GM12878 (cell line): ENCODE measurements at regions not wholly inside any gene's neighbourhood (a gene's known extent, or its start where the extent isn't known, plus 50 kb on each side); places are given as distances from the start of the nearest gene placed in this dataset.
"Not testable (repeated sequence)": the region's sequence is repeated elsewhere in the genome, so short reads cannot be mapped to it uniquely, and the experiment has no call there.

Source experiments
- ATAC-seq: fragments of 200-7000 bp; cut with Tn5 transposase; 3 replicates; pipeline ENCODE4 v1.9.1; 2020; ENCODE audit warnings: mild to moderate bottlenecking, moderate library complexity
- BruUV-seq: library from RNA; stranded (reverse); fragments of 400-500 nt; replicated peaks from 2 replicates; lab custom pipeline; 2021; lab: Mats Ljungman, UMichigan
- CTCF ChIA-PET: fragments of 300-600 bp; sonication (Branson Sonifier 250); formaldehyde crosslinking; extraction: SDS; loops from one replicate; lab custom pipeline; 2021; ENCODE audit warnings: inconsistent platforms; lab: Yijun Ruan, JAX
- POLR2A ChIA-PET: fragments of 350-600 bp; formaldehyde crosslinking; extraction: SDS; loops from one replicate; lab custom pipeline; 2021; ENCODE audit warnings: inconsistent platforms; lab: Charles Lee
- RAD21 ChIA-PET: fragments of 300-600 bp; sonication (Branson Sonifier 250); formaldehyde crosslinking; loops from one replicate; lab custom pipeline; 2023; ENCODE audit warnings: antibody characterized with exemption; ENCODE audit not compliant: unreplicated experiment; lab: Charles Lee
- SMC1A ChIA-PET: fragments of 300-600 bp; sonication (Branson Sonifier 250); formaldehyde crosslinking; loops from one replicate; lab custom pipeline; 2023; ENCODE audit not compliant: unreplicated experiment, uncharacterized antibody; lab: Charles Lee
- DNase-seq: peaks from one replicate; pipeline ENCODE4 v3.0.0-alpha.2; 2011; ENCODE audit warnings: low read depth, low spot score
- FAIRE-seq: peaks from 3 replicates; lab custom pipeline; 2011; peaks lifted over from hg19 to GRCh38; lab: Jason Lieb, UNC
- H2AFZ ChIP-seq: 2 replicates; pipeline ENCODE4 v1.6.0; 2011; ENCODE audit warnings: low read depth, low read length, control low read depth; ENCODE audit not compliant: control insufficient read depth
- H3K27ac ChIP-seq: 2 replicates; pipeline ENCODE4 v1.5.1; 2011; ENCODE audit warnings: control low read depth; ENCODE audit not compliant: control insufficient read depth, insufficient read depth
- H3K27me3 ChIP-seq, 2 experiments: replicated peaks in 1 of 2; 2 replicates each; pipeline versions ENCODE4 v1.6.0 to v1.6.1; 2011; ENCODE audit warnings: low read length in 1 of 2; ENCODE audit not compliant: control insufficient read depth in 2 of 2, insufficient read depth in 2 of 2
- H3K36me3 ChIP-seq, 2 experiments: 2 replicates each; pipeline ENCODE4 v1.5.1; 2011; ENCODE audit warnings: low read length in 1 of 2; ENCODE audit not compliant: control insufficient read depth in 2 of 2, insufficient read depth in 2 of 2
- H3K4me1 ChIP-seq: 2 replicates; pipeline ENCODE4 v1.6.1; 2011; ENCODE audit warnings: mild to moderate bottlenecking, low read length, moderate library complexity, mixed read lengths; ENCODE audit not compliant: control insufficient read depth, insufficient read depth
- H3K4me2 ChIP-seq: 2 replicates; pipeline ENCODE4 v1.6.0; 2011; ENCODE audit warnings: control low read depth; ENCODE audit not compliant: control insufficient read depth, insufficient read depth
- H3K4me3 ChIP-seq: fragments of 200-600 bp; sonication (generic); 2 replicates; pipeline ENCODE4 v1.5.1; 2016
- H3K79me2 ChIP-seq: 2 replicates; pipeline ENCODE4 v1.6.0; 2011; ENCODE audit warnings: low read length; ENCODE audit not compliant: control insufficient read depth, insufficient read depth
- H3K9ac ChIP-seq: 2 replicates; pipeline ENCODE4 v1.8.0; 2011; ENCODE audit warnings: low read length, control low read depth, mixed read lengths; ENCODE audit not compliant: control insufficient read depth, insufficient read depth
- H3K9me3 ChIP-seq: replicated peaks from 3 replicates; pipeline ENCODE4 v1.5.1; 2011; ENCODE audit warnings: mild to moderate bottlenecking, low read length; ENCODE audit not compliant: control insufficient read depth, insufficient read depth
- H4K20me1 ChIP-seq: 2 replicates; pipeline ENCODE4 v1.6.0; 2011; ENCODE audit not compliant: control insufficient read depth, insufficient read depth
- SUPT20H ChIP-seq: IDR thresholded peaks from 2 replicates; pipeline ENCODE4 v1.6.1; 2011; ENCODE audit warnings: low read depth, mild to moderate bottlenecking, low read length, moderate library complexity, borderline replicate concordance; ENCODE audit not compliant: control insufficient read depth
- TCF7 ChIP-seq: IDR thresholded peaks from 2 replicates; pipeline ENCODE4 v1.6.1; 2014; ENCODE audit warnings: antibody characterized with exemption, borderline replicate concordance
- ZBED1 ChIP-seq: IDR thresholded peaks from 2 replicates; pipeline ENCODE4 v1.6.1; 2016; ENCODE audit warnings: borderline replicate concordance
- WGBS: methylation state at CpG from one replicate; pipeline ENCODE4 v1.1.6; 2016; ENCODE audit warnings: low lambda C conversion rate; ENCODE audit not compliant: insufficient replicate concordance, insufficient coverage; ENCODE audit errors: missing lambda C conversion rate; 5-methylcytosine and 5-hydroxymethylcytosine counted together
- in situ Hi-C: fragments of 300-500 bp; cut with MboI; formaldehyde crosslinking; loops from 9 replicates; pipeline ENCODE4 v1.14.3; 2018; ENCODE audit warnings: mixed read lengths
- intact Hi-C: fragments of 100-400 bp; cut with micrococcal nuclease; formaldehyde crosslinking; loops from one replicate; pipeline ENCODE4 v1.14.2; 2022; ENCODE audit not compliant: unreplicated experiment
- TF ChIP-seq, protein P1 (sequence below): fragments of 450-650 bp; IDR thresholded peaks from 2 replicates; pipeline ENCODE4 v1.6.1; 2017; ENCODE audit warnings: antibody characterized with exemption, mild to moderate bottlenecking, moderate library complexity

DNA sequence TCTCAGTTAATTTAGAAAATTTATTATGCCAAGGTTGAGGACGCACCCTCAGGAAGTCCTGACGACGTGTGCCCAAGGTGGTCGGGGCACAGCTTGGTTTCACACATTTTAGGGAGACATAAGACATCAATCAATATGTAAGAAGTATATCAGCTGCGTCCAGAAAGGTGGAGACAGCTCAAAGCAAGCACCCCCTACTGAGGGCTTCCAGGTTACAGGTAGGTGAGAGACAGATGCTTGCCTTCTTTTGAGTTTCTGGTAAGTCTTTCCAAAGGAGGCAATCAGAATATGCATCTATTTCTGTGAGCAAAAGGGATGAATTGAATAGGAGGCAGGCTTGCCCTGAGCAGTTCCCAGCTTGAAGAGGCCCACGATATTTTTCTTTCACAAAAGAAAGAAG, 614.3 kb downstream of the XPNPEP1 start (continued):
- TF ChIP-seq, protein P1, sequence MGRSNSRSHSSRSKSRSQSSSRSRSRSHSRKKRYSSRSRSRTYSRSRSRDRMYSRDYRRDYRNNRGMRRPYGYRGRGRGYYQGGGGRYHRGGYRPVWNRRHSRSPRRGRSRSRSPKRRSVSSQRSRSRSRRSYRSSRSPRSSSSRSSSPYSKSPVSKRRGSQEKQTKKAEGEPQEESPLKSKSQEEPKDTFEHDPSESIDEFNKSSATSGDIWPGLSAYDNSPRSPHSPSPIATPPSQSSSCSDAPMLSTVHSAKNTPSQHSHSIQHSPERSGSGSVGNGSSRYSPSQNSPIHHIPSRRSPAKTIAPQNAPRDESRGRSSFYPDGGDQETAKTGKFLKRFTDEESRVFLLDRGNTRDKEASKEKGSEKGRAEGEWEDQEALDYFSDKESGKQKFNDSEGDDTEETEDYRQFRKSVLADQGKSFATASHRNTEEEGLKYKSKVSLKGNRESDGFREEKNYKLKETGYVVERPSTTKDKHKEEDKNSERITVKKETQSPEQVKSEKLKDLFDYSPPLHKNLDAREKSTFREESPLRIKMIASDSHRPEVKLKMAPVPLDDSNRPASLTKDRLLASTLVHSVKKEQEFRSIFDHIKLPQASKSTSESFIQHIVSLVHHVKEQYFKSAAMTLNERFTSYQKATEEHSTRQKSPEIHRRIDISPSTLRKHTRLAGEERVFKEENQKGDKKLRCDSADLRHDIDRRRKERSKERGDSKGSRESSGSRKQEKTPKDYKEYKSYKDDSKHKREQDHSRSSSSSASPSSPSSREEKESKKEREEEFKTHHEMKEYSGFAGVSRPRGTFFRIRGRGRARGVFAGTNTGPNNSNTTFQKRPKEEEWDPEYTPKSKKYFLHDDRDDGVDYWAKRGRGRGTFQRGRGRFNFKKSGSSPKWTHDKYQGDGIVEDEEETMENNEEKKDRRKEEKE, result no peak
- TF ChIP-seq SUPT20H, result no peak
- TF ChIP-seq ZBED1, result no peak
- TF ChIP-seq TCF7, result no peak

DNA sequence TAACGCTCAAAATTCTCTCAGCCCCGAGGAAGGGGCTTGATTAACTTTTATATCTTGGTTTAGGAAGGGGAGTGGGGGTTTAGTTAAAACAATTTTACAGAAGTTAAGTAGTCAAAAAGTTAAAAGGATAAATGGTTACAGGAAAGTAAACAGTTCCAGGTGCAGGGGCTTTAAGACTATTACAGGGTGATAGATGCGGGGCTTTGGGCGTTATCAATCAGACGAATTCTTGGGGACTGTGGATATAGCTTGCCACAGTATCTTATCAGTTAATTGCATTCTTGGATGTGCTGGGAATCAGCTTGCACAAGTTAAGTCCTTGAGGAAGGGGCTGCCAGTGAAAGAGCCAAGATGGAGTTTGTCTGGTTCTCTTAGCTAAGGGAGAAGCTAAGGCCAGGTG, 616.2 kb downstream of the XPNPEP1 start:
- H3K4me2 ChIP-seq, POLR2A ChIA-PET, DNase-seq, H3K79me2 ChIP-seq, H4K20me1 ChIP-seq, intact Hi-C loops, FAIRE-seq, in situ Hi-C loops, RAD21 ChIA-PET, H3K36me3 ChIP-seq, H3K27me3 ChIP-seq, SMC1A ChIA-PET, H2AFZ ChIP-seq, BruUV-seq, H3K27ac ChIP-seq, H3K9me3 ChIP-seq, CTCF ChIA-PET, ATAC-seq, H3K4me3 ChIP-seq, H3K9ac ChIP-seq, H3K4me1 ChIP-seq: not testable (repeated sequence)
- 26% methylated on average over 5 of the region's 5 CpGs for WGBS
